T-helper 1 cell treated with Interleukin-12 subunit alpha and Interleukin-12 subunit beta and Interleukin-4 antibody, amounts not matched to agents 30 μg/mL and 1 μg/mL, for 36 hours (primary cell): ENCODE measurements at regions not wholly inside any gene's neighbourhood (a gene's known extent, or its start where the extent isn't known, plus 50 kb on each side); places are given as distances from the start of the nearest gene placed in this dataset.
A peak's percentile ranks its signal among the peaks of the same experiment; 100 is the strongest.

Experiments used
- H3K27ac Mint-ChIP-seq: one replicate; pipeline ENCODE4 v1.8.0; 2021; ENCODE audit warnings: mild to moderate bottlenecking, mixed read lengths
- H3K27me3 Mint-ChIP-seq: one replicate; pipeline ENCODE4 v1.8.0; 2021; ENCODE audit warnings: low read depth, mixed read lengths
- H3K36me3 Mint-ChIP-seq: one replicate; pipeline ENCODE4 v1.8.0; 2021; ENCODE audit warnings: low read depth, mixed read lengths
- H3K4me1 Mint-ChIP-seq: one replicate; pipeline ENCODE4 v1.8.0; 2021; ENCODE audit warnings: low read depth, mixed read lengths
- H3K4me3 Mint-ChIP-seq: one replicate; pipeline ENCODE4 v1.8.0; 2021; ENCODE audit warnings: mild to moderate bottlenecking, moderate library complexity, mixed read lengths
- H3K9me3 Mint-ChIP-seq: one replicate; pipeline ENCODE4 v1.8.0; 2021; ENCODE audit warnings: mixed read lengths

DNA sequence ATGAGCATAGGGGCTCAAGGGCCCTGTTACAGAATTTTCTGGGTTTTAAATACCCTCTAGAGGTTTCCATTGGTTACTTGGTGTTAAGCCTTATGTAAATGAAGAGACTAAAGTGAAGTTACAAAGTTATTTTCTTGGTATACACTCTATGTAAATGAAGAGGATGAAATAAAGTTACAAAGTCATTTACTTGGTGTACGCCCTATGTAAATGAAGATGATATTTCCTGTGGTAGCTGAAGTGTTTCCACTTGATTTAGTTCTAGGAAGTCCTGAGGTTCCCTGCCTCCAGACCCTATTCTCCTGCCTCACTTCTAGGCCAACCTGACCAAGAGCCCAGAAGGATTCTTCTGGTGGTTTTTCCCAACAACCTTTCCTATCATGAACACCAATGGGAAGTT is 126.1 kb downstream of the SPTSSA start:
- peaks cover 10% of the 10 kb centered on the region for H3K4me1 Mint-ChIP-seq
- H3K9me3 Mint-ChIP-seq, result no peaks in the 10 kb centered on the region
- no peaks in the 10 kb centered on the region for H3K27me3 Mint-ChIP-seq
- no peaks in the 10 kb centered on the region for H3K36me3 Mint-ChIP-seq
- no peak overlapping the region for H3K27ac Mint-ChIP-seq
- no peak overlapping the region for H3K4me3 Mint-ChIP-seq

DNA sequence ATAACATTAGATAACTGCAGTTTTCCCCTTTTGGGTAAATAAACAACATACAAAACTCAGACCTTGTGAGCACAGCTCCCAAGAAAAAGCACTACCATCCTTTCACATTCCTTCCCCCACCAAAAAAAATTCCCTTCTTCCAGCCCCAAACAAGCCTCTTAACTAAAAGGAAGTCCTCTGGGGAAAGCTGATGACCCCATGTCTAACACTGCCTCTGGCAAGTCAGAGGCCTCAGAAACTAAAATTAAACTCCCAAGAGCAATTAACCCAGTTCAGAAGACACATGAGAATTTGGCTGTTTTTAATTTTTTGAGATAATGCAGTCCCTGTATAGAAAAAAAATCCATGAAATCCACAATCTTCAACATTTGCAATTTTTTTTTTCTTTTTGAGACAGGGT is 127.7 kb downstream of the SPTSSA start:
- H3K27ac Mint-ChIP-seq, result peak overlapping the region; percentile 49

GRCh38 chr14:34331728-34332623 is 130.1 kb downstream of the SPTSSA start:
- Mint-ChIP-seq H3K27me3 (no peaks in the 10 kb centered on the region), H3K9me3 (no peaks in the 10 kb centered on the region), H3K27ac (no peak overlapping the region), H3K4me1 (peaks cover 10% of the 10 kb centered on the region), H3K36me3 (no peaks in the 10 kb centered on the region), H3K4me3 (no peak overlapping the region)

More for the DNA sequence above, 127.7 kb downstream of the SPTSSA start:
- Mint-ChIP-seq H3K4me1 (peaks cover 10% of the 10 kb centered on the region), H3K9me3 (no peaks in the 10 kb centered on the region), H3K27me3 (no peaks in the 10 kb centered on the region), H3K4me3 (no peak overlapping the region), H3K36me3 (no peaks in the 10 kb centered on the region)

- Mint-ChIP-seq H3K27ac (no peak overlapping the region), H3K4me3 (no peak overlapping the region), H3K4me1 (peaks cover 10% of the 10 kb centered on the region), H3K27me3 (no peaks in the 10 kb centered on the region), H3K36me3 (no peaks in the 10 kb centered on the region), H3K9me3 (no peaks in the 10 kb centered on the region)
Observed at GRCh38 chr14:34330846-34331245, 131.2 kb downstream of the SPTSSA start.

- Mint-ChIP-seq H3K36me3 (no peaks in the 10 kb centered on the region), H3K27me3 (no peaks in the 10 kb centered on the region), H3K27ac (no peak overlapping the region), H3K9me3 (no peaks in the 10 kb centered on the region), H3K4me1 (peaks cover 8% of the 10 kb centered on the region), H3K4me3 (no peak overlapping the region)
Observed at GRCh38 chr14:34329301-34329700, 132.7 kb downstream of the SPTSSA start.

GRCh38 chr14:34328178-34328577 is 133.9 kb downstream of the SPTSSA start:
- Mint-ChIP-seq H3K4me1 (peaks cover 8% of the 10 kb centered on the region), H3K4me3 (no peak overlapping the region), H3K27ac (no peak overlapping the region), H3K27me3 (no peaks in the 10 kb centered on the region), H3K36me3 (no peaks in the 10 kb centered on the region), H3K9me3 (no peaks in the 10 kb centered on the region)

DNA sequence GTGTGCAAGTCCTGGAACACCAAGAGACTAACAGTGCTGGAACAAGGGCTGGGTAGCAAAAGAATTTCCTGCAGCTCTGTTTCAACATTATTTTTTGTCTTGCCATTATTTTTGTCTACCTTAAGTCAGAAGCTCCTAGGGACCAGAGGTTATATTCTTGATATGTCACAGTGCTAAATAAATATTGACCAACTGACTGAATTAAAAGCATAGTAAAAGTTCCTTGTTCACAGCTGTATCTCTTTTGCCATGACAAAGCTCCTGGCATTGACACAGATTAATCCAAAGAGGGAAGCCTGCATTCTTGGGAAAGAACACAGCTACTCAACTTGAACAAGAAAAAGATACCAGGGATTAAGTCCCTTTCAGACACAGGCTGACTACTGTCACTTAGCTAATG is 136.5 kb downstream of the SPTSSA start:
- Mint-ChIP-seq H3K27ac (no peak overlapping the region), H3K27me3 (no peaks in the 10 kb centered on the region), H3K36me3 (no peaks in the 10 kb centered on the region), H3K9me3 (no peaks in the 10 kb centered on the region), H3K4me3 (no peak overlapping the region), H3K4me1 (no peaks in the 10 kb centered on the region)

DNA sequence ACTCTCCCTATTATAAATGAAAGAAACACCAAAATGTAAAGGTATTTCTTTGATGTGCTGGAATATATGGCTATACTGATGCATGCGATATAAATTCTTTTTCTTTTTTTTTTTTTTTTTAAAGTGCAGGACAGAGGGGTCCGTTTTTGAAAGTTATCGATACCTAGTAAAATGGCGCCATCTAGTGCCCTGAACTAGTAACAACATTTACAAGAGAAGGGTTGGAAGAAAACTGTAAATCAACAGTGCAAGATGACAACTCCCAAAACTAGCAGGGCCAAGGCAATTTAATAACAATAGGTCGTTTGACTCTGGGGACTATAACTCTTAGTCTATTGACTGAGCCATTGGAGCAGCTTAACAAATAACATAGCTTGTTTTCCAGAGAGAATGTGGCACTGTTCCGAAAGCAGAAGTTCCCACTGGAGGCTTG is 137.7 kb downstream of the SPTSSA start:
- H3K4me1 Mint-ChIP-seq, result no peaks in the 10 kb centered on the region
- peaks cover 4% of the 10 kb centered on the region for H3K27me3 Mint-ChIP-seq
- H3K36me3 Mint-ChIP-seq, result no peaks in the 10 kb centered on the region
- H3K9me3 Mint-ChIP-seq, result no peaks in the 10 kb centered on the region
- H3K4me3 Mint-ChIP-seq, result no peak overlapping the region
- no peak overlapping the region for H3K27ac Mint-ChIP-seq

- Mint-ChIP-seq H3K4me3 (no peak overlapping the region), H3K36me3 (no peaks in the 10 kb centered on the region), H3K27ac (no peak overlapping the region), H3K9me3 (no peaks in the 10 kb centered on the region), H3K4me1 (no peaks in the 10 kb centered on the region), H3K27me3 (peaks cover 4% of the 10 kb centered on the region)
Observed at GRCh38 chr14:34322940-34323418, 139.1 kb downstream of the SPTSSA start.

DNA sequence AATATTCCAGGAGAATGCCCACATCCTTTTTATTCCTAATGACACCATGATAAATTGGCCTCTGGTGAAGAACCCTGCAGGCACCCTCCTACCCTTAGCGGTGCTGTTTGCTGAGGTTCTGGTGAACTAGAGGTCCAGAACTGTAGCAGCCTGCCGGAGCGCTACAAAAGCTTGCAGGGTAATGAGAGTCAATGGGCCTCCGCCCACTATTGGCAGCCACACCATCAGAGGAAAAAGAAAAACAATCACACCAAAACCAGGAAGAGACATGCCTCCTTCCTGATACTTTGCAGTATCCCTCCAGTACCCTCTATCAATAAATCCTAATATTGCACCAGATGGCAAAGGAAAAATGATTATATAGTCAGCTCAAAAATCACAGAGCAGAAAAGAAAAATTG is 142.9 kb downstream of the SPTSSA start:
- Mint-ChIP-seq H3K36me3 (no peaks in the 10 kb centered on the region), H3K27me3 (peaks cover 4% of the 10 kb centered on the region), H3K4me3 (no peak overlapping the region), H3K9me3 (no peaks in the 10 kb centered on the region), H3K27ac (no peak overlapping the region), H3K4me1 (no peaks in the 10 kb centered on the region)

DNA sequence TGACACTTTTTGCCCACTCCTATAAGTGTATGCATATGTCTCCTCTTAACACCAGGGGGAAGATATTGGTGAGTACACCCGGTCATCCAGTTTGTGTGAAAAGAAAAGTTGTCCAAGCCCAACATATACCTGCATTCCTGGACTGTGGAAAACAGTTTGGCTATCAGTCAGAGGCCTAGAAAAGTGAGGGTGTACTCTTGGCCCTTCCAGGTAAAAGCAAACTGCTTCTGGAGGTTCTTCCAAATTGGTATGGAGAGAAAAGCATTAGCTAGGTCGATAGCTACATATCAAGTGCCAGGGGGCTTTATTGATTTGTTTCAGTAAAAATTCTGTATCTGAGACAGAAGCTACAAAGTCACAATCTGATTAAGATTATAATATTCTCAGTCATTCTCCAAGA is 144.0 kb downstream of the SPTSSA start:
- no peaks in the 10 kb centered on the region for H3K4me1 Mint-ChIP-seq

DNA sequence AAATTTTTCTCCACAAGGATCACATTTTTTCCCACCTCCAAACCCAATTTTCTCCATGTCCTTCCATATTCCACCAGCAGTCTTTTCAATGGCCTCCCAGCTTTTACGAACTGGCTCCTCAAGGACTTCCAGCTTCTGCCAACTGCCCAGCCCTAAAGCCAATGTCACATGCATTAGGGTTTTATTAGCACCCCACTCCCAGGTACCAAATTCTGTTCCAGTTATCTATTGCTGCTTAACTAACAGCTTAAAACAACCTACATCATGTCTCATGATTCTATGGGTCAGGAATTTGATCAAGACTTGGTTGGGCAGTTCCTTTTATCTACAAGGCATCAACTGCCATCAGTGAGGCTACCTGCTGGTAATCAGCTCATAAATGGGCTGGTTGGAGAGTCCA is 151.3 kb downstream of the SPTSSA start:
- Mint-ChIP-seq H3K4me1 (no peaks in the 10 kb centered on the region), H3K36me3 (no peaks in the 10 kb centered on the region), H3K9me3 (no peaks in the 10 kb centered on the region), H3K27me3 (peaks cover 27% of the 10 kb centered on the region), H3K27ac (no peak overlapping the region), H3K4me3 (no peak overlapping the region)

More for the DNA sequence above, 144.0 kb downstream of the SPTSSA start:
- Mint-ChIP-seq H3K27me3 (peaks cover 4% of the 10 kb centered on the region), H3K9me3 (no peaks in the 10 kb centered on the region), H3K27ac (no peak overlapping the region), H3K36me3 (no peaks in the 10 kb centered on the region), H3K4me3 (no peak overlapping the region)

- no peak overlapping the region for H3K27ac Mint-ChIP-seq
- no peaks in the 10 kb centered on the region for H3K36me3 Mint-ChIP-seq
- H3K4me3 Mint-ChIP-seq, result no peak overlapping the region
- no peaks in the 10 kb centered on the region for H3K4me1 Mint-ChIP-seq
- no peaks in the 10 kb centered on the region for H3K9me3 Mint-ChIP-seq
- H3K27me3 Mint-ChIP-seq, result peaks cover 4% of the 10 kb centered on the region
Observed at GRCh38 chr14:34303811-34304210, 158.2 kb downstream of the SPTSSA start.

DNA sequence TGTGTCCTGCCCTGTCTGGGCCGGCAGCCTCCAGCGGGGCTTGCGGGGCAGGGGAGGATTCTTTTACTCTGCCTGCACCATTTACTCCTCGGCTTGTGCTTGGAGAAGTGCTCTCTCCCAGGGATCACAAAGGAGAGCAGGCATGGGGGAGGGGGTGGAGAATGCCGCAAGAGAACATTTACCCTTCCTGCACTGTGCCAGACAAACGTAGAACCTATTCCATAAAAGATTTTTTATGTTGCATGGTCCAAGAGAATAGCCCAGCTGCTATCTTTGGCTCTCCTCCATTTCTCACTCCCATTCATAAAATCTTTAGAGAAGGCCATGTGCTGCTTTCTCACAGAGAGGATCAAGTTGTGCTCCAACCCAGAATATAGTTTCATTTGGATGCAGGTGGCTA is 159.4 kb downstream of the SPTSSA start:
- no peaks in the 10 kb centered on the region for H3K9me3 Mint-ChIP-seq
- H3K27me3 Mint-ChIP-seq, result no peaks in the 10 kb centered on the region
- no peak overlapping the region for H3K27ac Mint-ChIP-seq
- H3K36me3 Mint-ChIP-seq, result no peaks in the 10 kb centered on the region
- no peaks in the 10 kb centered on the region for H3K4me1 Mint-ChIP-seq
- no peak overlapping the region for H3K4me3 Mint-ChIP-seq

DNA sequence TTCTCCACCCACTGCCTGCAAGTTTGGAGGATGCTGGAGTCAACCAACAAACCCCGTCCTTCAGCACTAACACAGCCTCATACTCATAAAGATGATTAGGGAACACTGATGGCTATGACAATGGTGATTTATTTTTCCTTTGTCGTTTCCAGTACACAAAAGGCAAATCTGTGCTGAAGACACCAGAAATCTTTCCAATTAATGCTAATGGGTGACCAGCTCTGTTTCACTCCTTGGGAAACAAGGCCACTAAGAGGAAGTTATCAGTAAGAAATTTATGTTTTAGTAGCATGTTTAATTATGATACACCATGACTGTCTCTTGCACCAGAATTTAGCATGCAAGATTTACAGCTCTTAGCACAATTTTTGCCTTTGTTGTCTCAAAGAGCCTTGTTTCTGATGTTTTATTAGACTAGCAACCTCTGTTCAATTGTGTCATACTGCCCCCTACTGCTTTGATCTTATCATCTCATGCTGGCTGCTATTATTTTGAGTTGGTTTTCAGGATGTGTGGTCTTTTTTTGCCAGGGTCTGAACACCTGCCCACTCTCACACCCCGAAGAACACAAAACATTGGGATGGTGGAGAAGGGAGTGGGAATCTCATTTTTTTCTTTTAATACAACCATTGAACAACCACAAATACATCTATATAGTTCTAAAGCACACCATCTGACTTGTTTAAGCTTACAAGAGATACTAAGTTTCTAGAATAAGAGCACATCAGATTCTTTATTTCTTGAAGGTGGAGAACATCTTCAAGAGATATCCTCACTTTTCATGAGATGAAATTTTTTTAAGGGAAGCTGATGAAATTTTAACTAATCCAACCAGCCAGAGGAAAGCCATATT is 160.9 kb downstream of the SPTSSA start:
- Mint-ChIP-seq H3K27me3 (no peaks in the 10 kb centered on the region), H3K36me3 (no peaks in the 10 kb centered on the region), H3K4me3 (no peak overlapping the region), H3K27ac (no peak overlapping the region), H3K9me3 (no peaks in the 10 kb centered on the region), H3K4me1 (no peaks in the 10 kb centered on the region)
